Upper lobe of left lung (tissue), 6 donors: ENCODE measurements at regions not wholly inside any gene's neighbourhood (a gene's known extent, or its start where the extent isn't known, plus 50 kb on each side); places are given as distances from the start of the nearest gene placed in this dataset.
"Not testable (repeated sequence)": the region's sequence is repeated elsewhere in the genome, so short reads cannot be mapped to it uniquely, and the experiment has no call there.

Experiments
- ATAC-seq, 2 donors: fragments of 200-7000 bp; cut with Tn5 transposase; one replicate each; pipeline ENCODE4 v1.9.1; 2022; ENCODE audit warnings: mild to moderate bottlenecking in 2 of 2, moderate library complexity in 2 of 2; ENCODE audit not compliant: low FRiP score in 2 of 2
- DNase-seq, 2 donors: peaks; one replicate each; pipeline ENCODE4 v3.0.0-alpha.2; 2019 to 2020
- H3K27ac ChIP-seq, 4 donors: fragments of 200-600 bp; sonication (generic); one replicate each; pipeline ENCODE4 v1.5.1; 2016 to 2019
- H3K27me3 ChIP-seq, 4 donors: fragments of 200-600 bp; sonication (generic); one replicate each; pipeline ENCODE4 v1.5.1; 2017 to 2019
- H3K36me3 ChIP-seq, 4 donors: fragments of 200-600 bp; sonication (generic); one replicate each; pipeline ENCODE4 v1.5.1; 2016 to 2019
- H3K4me1 ChIP-seq, 4 donors: fragments of 200-600 bp; sonication (generic); one replicate each; pipeline ENCODE4 v1.5.1; 2018 to 2019
- H3K4me3 ChIP-seq, 4 donors: fragments of 200-600 bp; sonication (generic); one replicate each; pipeline ENCODE4 v1.5.1; 2017 to 2019; ENCODE audit warnings: mild to moderate bottlenecking in 2 of 4, moderate library complexity in 1 of 4
- H3K9me3 ChIP-seq, 4 donors: fragments of 200-600 bp; sonication (generic); one replicate each; pipeline ENCODE4 v1.5.1; 2018 to 2019
- CTCF ChIP-seq, 6 experiments: fragments of 450-650 bp in 4 of 6; fragments of 200-600 bp in 2 of 6; sonication (generic) in 2 of 6; IDR thresholded peaks; one replicate each; pipeline ENCODE4 v1.5.1; 2016 to 2019; ENCODE audit warnings: antibody characterized with exemption in 6 of 6
- EP300 ChIP-seq, 4 donors: sonication (generic); formaldehyde crosslinking; IDR thresholded peaks; one replicate each; pipeline ENCODE4 v1.5.1; 2017; ENCODE audit warnings: antibody characterized with exemption in 4 of 4, control low read depth in 2 of 4
- POLR2A ChIP-seq, 4 donors: fragments of 450-650 bp; IDR thresholded peaks; one replicate each; pipeline ENCODE4 v1.5.1; 2016 to 2017; ENCODE audit warnings: antibody characterized with exemption in 4 of 4, mild to moderate bottlenecking in 2 of 4
- POLR2AphosphoS5 ChIP-seq, 2 donors: sonication (generic); formaldehyde crosslinking; IDR thresholded peaks; one replicate each; pipeline ENCODE4 v1.5.1; 2017; ENCODE audit warnings: antibody characterized with exemption in 2 of 2
- WGBS, 2 donors: methylation state at CpG; one replicate each; pipeline ENCODE4 v1.1.5; 2017 to 2018; 5-methylcytosine and 5-hydroxymethylcytosine counted together
- donor health status: DM: no; HTN: no; CAD: no; lungs with moderate emphysema.
- donor health status: DM: no; HTN: yes; CAD: no; lungs with severe emphysema.

DNA sequence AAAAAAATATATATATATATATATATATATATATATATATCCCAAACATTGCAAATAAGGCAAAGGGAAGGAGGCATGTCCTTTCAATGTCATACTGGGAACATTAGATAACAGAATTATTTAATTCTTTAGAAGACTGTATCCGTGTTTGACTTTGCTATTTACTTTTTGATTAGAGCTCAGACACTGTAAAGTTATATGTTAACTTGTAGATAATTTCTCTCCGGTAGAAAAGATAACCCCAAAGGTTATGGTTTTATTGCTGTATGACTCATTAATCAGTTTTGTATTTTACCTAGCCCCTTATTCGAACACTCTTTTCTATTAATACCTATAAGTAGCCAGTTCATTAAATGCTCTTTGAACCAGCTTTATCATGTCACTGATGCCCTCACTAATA lies 150.6 kb upstream of the DUSP21 start:
- 64 to 73% methylated on average over 3 of the region's 3 CpGs for WGBS, 2 donors
- no peak for DNase-seq
- no peak for ATAC-seq
- no peaks in the 10 kb centered on the region for H3K36me3 ChIP-seq
- no peaks in the 10 kb centered on the region for H3K9me3 ChIP-seq
- H3K27ac ChIP-seq: no peak overlapping the region
- no peak overlapping the region for H3K4me3 ChIP-seq
- no peaks in the 10 kb centered on the region for H3K4me1 ChIP-seq
- H3K27me3 ChIP-seq: no peaks in the 10 kb centered on the region
- TF ChIP-seq POLR2AphosphoS5 (IDR thresholded peaks at IDR 0.05): no peak

- DNase-seq: no peak
- Histone ChIP-seq H3K4me3 (no peak overlapping the region), H3K27ac (no peak overlapping the region), H3K9me3 (no peaks in the 10 kb centered on the region), H3K4me1 (no peaks in the 10 kb centered on the region), H3K36me3 (no peaks in the 10 kb centered on the region), H3K27me3 (no peaks in the 10 kb centered on the region)
- no peak for TF ChIP-seq EP300 (IDR thresholded peaks at IDR 0.05)
- no peak for ATAC-seq
- 91 to 100% methylated on average over 2 of the region's 2 CpGs for WGBS, 2 donors
Observed at GRCh38 chrX:44690129-44690528, 147.5 kb upstream of the FUNDC1 start.

- peak in 1 of 2 donors; percentile 81 for ATAC-seq
- no peaks in the 10 kb centered on the region for H3K36me3 ChIP-seq
Observed at GRCh38 chrX:44675362-44676024, 132.8 kb upstream of the FUNDC1 start.

GRCh38 chrX:44674906-44675305 lies 132.2 kb upstream of the FUNDC1 start:
- Histone ChIP-seq H3K27ac (no peak overlapping the region), H3K4me3 (no peak overlapping the region), H3K9me3 (no peaks in the 10 kb centered on the region), H3K4me1 (no peaks in the 10 kb centered on the region), H3K36me3 (no peaks in the 10 kb centered on the region), H3K27me3 (peaks cover 0 to 3% (median 0%) of the 10 kb centered on the region in 4 donors)
- ATAC-seq: no peak
- TF ChIP-seq POLR2A (IDR thresholded peaks at IDR 0.05) (no peak), CTCF (IDR thresholded peaks at IDR 0.05) (no peak), EP300 (IDR thresholded peaks at IDR 0.05) (no peak), POLR2AphosphoS5 (IDR thresholded peaks at IDR 0.05) (no peak)
- 67 to 82% methylated on average over 2 of the region's 2 CpGs for WGBS, 2 donors
- DNase-seq: no peak

More at GRCh38 chrX:44675362-44676024, 132.8 kb upstream of the FUNDC1 start:
- Histone ChIP-seq H3K4me1 (no peaks in the 10 kb centered on the region), H3K9me3 (no peaks in the 10 kb centered on the region), H3K4me3 (no peak overlapping the region), H3K27ac (no peak overlapping the region), H3K27me3 (peaks cover 0 to 3% (median 0%) of the 10 kb centered on the region in 4 donors)
- no peak for TF ChIP-seq EP300 (IDR thresholded peaks at IDR 0.05)
- no peak for TF ChIP-seq CTCF (IDR thresholded peaks at IDR 0.05)
- TF ChIP-seq POLR2A (IDR thresholded peaks at IDR 0.05): no peak
- 70 to 76% methylated on average over 8 to 10 of the region's 10 CpGs for WGBS, 2 donors
- DNase-seq: no peak

DNA sequence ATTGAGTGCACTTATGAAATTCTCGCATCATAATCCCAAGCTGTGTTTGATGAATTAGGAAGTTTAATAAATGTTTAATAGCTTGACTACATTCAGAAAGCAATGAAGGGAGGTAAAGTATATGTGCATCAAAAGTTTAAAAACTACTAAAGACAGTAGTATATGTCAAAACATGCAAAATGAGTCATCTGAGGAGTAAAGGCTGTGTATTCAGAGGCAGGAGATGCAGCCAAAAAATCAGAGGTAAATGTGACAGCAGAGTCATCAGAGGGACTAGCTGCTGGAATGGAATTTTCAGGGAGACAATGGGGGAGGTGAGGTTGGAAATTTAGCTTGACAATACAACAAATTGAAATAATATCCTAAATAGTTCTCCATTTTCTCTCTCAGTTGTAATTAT lies 127.0 kb upstream of the FUNDC1 start:
- 65 to 85% methylated on average over 1 of the region's 1 CpG for WGBS, 2 donors
- no peak for TF ChIP-seq POLR2A (IDR thresholded peaks at IDR 0.05)

GRCh38 chrX:44667771-44668170 lies 125.1 kb upstream of the FUNDC1 start:
- TF ChIP-seq EP300 (IDR thresholded peaks at IDR 0.05): no peak
- no peak for TF ChIP-seq CTCF (IDR thresholded peaks at IDR 0.05)
- no peak for DNase-seq
- H3K4me1 ChIP-seq: no peaks in the 10 kb centered on the region
- ATAC-seq: no peak
- no peak overlapping the region for H3K4me3 ChIP-seq
- H3K27me3 ChIP-seq: no peaks in the 10 kb centered on the region
- no peaks in the 10 kb centered on the region for H3K9me3 ChIP-seq
- no peaks in the 10 kb centered on the region for H3K36me3 ChIP-seq
- 70 to 81% methylated on average over 3 of the region's 3 CpGs for WGBS, 2 donors
- no peak overlapping the region for H3K27ac ChIP-seq

More for the DNA sequence above, 127.0 kb upstream of the FUNDC1 start:
- ATAC-seq (no peak), DNase-seq (no peak)
- H3K27me3 ChIP-seq: no peaks in the 10 kb centered on the region
- no peak overlapping the region for H3K4me3 ChIP-seq
- no peak overlapping the region for H3K27ac ChIP-seq
- H3K4me1 ChIP-seq: no peaks in the 10 kb centered on the region
- H3K36me3 ChIP-seq: no peaks in the 10 kb centered on the region
- H3K9me3 ChIP-seq: no peaks in the 10 kb centered on the region

- ATAC-seq, H3K27me3 ChIP-seq, H3K36me3 ChIP-seq, DNase-seq, H3K27ac ChIP-seq, H3K9me3 ChIP-seq, H3K4me1 ChIP-seq, H3K4me3 ChIP-seq: not testable (repeated sequence)
- WGBS, 2 donors: 88 to 92% methylated on average over 5 of the region's 5 CpGs
Observed at GRCh38 chrX:44657718-44658246, 115.1 kb upstream of the FUNDC1 start.
